Activated effector memory CD4-positive, alpha-beta T cell treated with anti-CD3 and anti-CD28 coated beads, Interleukin-2, amount 50 U/mL, for 16 hours (primary cell): ENCODE measurements at regions not wholly inside any gene's neighbourhood (a gene's known extent, or its start where the extent isn't known, plus 50 kb on each side); places are given as distances from the start of the nearest gene placed in this dataset.

Experiments used
- DNase-seq: peaks from one replicate; pipeline ENCODE4 v3.0.0-alpha.2; 2020

DNA sequence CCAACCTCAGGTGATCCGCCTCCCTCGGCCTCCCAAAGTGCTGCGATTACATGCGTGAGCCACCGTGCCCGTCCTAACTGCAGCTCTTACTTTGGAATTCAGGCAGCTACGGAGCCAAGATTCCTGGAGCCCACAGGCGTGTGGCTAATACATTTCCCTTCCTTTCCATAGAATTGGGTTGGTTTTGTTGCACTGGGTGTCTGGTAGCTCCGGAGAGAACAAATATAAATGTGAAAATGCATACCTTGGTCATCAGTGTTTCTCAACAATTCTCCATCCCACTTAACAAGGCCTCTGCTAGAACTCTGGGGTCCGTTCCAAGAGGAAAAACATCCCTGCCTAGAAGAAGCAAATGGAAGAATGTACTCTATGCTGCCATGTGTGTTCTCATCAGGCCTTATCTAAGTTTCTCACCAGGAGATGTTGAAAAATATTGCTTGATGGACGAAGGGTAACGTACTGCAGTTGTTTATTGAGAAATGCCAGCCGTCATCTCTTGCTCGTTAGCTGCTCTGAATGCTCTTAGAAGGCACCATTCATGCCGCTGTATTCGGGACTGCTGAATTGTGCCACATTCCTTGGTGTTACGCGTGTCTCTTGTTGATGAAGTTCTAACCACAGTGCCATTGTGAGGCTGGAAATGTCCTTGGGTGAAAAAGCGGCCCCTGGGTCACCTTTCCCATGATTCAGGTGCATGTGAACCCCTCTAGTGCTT lies 50.5 kb upstream of the CD99 start:
- DNase-seq: no peak

DNA sequence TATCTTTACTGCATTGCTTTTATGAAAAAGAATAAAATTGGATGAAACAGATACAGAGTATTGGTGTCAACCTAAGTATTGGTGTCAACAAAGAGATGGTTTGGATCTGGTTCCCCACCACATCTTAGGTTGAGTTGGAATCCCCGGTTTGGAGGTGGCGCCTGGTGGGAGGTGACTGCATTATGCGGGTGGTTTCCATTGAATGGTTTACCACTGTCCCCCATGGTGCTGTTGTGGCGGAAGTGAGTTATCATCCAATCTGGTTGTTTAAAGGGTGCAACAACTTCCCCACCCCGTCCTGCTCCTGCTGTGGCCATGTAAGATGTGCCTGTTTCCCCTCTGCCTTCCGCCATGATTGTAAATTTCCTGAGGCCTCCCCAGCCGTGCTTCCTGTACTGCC lies 52.8 kb upstream of the CD99 start:
- no peak for DNase-seq

- DNase-seq: no peak
Measured at GRCh38 chrX:2635342-2635741, 55.8 kb upstream of the CD99 start.

DNA sequence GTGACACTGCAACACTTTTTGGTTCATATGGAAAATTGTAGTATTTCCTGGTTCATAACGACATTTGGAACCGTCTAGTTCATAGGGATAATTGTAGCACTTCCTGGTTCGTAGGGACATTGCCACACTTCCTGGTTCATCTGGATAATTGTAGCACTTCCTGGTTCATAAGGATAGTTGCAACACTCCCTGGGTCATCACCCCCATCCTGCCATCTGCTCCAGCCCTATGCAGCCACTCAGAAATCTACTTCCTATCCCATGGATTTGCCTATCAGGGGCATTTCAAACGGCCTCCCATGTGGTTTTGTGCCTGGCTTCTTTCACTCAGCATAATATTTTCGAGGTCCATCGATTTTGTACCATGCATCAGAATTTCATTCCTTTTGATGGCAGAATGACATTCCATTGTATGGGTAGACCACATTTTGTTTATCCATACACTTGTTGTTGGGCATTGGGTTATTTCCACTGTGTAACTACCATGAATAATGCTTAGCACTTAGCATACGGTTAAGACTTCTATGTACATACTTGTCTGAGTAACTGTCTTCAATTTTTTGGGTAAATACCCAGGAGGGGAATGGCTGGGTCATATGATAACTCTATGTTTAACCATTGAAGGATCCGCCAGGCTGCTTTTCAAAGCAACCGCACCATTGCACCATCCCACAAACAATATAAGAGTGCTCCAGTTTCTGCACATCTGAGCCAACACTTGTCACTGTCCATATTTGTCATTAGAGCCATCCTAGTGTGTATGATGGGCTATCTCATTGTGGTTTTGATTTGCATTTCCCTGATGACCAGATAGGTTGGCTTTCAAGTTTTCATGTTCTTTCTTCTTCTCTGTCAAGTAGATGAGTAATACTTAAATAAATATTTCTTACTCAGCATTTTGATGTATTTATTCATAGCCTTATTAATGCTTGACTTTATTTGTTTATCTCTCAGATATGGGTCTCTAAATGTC lies 58.3 kb upstream of the CD99 start:
- no peak for DNase-seq

DNA sequence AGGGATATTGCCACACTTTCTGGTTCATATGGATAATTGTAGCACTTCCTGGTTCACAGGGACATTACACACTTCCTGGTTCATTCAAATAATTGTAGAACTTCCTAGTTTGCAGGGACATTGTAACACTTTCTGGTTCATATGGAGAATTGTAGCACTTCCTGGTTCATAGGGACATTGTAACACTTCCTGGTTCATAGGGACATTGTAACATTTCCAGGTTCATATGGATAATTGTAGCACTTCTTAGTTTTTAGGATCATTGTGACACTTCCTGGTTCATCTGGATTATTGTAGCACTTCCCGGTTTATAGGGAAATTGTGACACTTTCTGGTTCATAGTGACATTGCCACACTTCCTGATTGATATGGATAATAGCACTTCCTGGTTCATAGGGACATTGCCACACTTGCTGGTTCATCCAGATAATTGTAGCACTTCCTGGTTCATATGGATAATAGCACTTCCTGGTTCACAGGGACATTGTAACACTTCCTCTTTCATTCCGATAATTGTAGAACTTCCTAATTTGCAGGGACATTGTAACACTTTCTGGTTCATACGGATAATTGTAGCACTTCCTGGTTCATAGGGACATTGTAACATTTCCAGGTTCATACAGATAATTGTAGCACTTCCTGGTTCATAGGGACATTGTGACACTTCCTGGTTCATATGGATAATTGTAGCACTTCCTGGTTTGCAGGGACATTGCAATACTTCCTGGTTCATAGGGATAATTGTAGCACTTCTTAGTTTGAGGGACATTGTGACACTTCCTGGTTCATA lies 59.2 kb upstream of the CD99 start:
- DNase-seq: no peak

GRCh38 chrX:2630935-2631742 lies 60.0 kb upstream of the CD99 start:
- DNase-seq: peak; percentile 72

DNA sequence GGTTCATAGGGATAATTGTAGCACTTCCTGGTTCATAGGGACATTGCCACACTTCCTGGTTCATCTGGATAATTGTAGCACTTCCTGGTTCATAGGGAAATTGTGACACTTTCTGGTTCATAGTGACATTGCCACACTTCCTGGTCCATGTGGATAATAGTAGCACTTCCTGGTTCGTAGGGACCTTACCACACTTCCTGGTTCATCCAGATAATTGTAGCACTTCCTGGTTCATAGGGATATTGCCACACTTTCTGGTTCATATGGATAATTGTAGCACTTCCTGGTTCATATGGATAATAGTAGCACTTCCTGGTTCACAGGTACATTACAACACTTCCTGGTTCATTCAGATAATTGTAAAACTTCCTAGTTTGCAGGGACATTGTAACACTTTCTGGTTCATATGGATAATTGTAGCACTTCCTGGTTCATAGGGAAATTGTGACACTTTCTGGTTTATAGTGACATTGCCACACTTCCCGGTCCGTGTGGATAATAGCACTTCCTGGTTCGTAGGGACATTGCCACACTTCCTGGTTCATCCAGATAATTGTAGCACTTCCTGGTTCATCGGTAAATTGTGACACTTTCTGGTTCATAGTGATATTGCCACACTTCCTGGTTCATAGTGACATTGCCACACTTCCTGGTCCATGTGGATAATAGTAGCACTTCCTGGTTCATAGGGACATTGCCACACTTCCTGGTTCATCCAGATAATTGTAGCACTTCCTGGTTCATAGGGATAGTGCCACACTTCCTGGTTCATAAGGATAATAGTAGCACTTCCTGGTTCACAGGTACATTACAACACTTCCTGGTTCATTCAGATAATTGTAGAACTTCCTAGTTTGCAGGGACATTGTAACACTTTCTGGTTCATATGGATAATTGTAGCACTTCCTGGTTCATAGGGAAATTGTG lies 60.8 kb upstream of the CD99 start:
- peak; percentile 83 for DNase-seq

DNA sequence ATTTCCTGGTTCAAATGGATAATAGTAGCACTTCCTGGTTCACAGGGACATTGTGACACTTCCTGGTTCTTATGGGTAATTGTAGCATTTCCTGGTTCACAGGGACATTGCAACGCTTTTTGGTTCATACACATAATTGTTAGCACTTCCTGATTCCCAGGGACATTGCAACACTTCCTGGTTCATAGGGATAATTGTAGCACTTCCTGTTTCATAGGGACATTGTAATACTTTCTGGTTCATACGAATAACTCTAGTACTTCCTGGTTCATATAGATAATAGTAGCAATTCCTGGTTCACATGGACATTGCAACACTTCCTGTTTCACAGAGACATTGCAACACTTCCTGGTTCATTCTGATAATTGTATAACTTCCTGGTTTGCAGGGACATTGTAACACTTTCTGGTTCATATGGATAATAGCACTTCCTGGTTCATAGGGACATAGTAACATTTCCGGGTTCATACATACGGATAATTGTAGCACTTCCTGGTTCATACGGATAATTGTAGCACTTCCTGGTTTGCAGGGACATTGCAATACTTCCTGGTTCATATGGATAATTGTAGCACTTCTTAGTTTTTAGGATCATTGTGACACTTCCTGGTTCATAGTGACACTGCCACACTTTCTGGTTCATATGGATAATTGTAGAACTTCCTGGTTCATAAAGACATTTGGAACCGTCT lies 61.6 kb upstream of the CD99 start:
- DNase-seq: no peak

DNA sequence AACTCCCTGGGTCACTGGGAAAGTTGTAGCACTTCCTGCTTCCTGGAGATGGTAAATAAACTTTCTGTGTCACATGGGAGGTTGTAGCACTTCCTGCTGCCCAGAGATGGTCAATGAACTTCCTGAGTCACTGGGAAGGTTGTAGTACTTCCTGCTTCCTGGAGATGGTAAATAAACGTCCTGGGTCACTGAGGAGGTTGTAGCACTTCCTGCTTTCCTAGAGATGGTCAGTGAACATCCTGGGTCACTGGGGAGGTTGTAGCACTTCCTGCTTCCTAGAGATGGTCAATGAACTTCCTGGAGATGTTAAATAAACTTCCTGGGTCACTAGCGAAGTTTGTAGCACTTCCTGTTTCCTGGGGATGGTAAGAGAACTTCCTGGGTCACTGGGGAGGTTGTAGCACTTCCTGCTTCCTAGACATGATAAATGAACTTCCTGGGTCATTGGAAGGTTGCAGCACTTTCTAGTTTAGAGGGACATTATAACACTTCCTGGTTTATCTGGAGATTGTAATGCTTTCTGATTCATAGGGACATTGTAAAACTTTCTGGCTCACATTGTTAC lies 62.3 kb upstream of the CD99 start:
- no peak for DNase-seq

- DNase-seq: peak; percentile 71
Measured at GRCh38 chrX:2627272-2627867, 63.7 kb upstream of the CD99 start.

DNA sequence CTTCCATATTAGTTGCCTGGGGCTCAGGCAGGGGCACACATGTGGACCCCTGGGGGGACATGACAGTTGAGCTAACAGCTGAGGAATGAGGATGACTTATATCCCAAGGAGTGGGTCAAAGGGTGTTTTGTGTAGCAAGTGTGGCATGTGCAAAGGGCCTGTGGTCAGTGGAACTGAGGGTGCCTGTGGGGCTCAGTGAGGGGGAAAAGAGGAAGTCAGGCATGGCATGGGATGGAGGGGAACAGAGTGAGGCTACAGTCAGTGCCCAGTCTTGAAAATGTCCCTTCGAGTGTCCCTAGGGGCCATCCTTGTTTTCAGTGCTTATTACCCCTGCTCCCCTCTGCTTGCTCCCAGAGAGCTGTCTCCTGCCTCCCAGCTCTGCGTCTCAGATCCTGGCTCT lies 64.3 kb upstream of the CD99 start:
- DNase-seq: no peak

GRCh38 chrX:2620576-2620975 lies 70.5 kb upstream of the CD99 start:
- DNase-seq: no peak

- DNase-seq: no peak
Measured at GRCh38 chrX:2618516-2618915, 72.6 kb upstream of the CD99 start.

DNA sequence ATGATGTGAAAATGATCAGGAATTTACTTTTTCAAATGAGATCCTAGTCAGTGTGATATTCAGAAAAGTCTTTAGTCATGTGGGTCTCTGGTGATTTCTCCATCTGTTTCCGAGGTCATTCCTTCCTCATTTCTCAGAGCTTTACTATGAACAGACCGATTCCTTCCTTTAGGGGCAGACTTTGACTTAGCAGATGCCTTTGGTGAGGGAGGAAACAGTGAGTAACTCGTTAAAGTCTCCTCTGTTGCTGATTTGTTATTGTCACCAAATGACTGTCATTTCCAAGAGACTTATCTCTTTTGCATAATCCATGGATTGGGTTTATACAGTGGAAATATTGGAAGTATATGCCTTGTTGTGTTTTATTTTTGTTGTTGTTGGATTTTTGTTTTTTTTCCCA lies 76.2 kb upstream of the CD99 start:
- DNase-seq: no peak

- no peak for DNase-seq
Measured at GRCh38 chrX:2610246-2611170, 80.6 kb upstream of the CD99 start.

DNA sequence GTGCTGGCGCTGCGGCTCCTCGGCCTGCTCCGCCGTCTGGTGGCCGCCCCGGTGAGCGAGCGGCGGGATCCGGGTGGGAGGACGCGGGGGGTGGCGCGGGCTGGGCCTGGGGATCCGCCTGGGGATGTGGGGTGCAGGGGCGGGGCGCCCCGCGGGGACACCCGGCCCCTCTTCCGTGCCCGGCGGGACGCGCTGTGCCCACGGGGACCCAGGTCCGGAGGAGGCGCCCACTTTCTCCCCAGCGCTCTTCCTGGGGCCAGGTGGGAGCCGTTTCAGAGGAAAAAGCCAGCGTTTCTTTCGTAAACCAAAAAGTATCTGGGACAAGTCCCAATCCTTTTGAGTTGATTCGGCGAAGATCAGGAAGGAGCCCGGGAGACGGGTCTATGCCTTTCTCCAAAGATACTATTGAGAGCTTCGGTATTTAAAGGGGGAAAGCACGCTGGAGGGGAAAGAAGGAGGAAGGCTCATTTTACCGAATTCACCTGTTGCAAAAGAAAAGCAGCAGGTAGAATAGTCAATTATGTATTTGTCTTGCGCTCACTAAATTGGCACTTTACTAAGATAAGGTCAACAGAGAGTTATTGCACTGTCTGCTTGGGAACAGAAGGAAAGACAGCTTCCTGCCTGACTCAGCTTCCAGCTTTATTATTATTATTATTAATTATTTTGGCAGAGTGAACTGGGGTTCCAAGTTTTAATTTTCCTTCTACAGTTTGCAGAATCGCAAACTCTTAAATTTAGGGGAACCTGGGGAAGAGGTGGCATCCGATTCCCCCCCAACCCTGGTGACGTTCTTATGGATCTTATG lies 81.5 kb upstream of the CD99 start:
- no peak for DNase-seq

DNA sequence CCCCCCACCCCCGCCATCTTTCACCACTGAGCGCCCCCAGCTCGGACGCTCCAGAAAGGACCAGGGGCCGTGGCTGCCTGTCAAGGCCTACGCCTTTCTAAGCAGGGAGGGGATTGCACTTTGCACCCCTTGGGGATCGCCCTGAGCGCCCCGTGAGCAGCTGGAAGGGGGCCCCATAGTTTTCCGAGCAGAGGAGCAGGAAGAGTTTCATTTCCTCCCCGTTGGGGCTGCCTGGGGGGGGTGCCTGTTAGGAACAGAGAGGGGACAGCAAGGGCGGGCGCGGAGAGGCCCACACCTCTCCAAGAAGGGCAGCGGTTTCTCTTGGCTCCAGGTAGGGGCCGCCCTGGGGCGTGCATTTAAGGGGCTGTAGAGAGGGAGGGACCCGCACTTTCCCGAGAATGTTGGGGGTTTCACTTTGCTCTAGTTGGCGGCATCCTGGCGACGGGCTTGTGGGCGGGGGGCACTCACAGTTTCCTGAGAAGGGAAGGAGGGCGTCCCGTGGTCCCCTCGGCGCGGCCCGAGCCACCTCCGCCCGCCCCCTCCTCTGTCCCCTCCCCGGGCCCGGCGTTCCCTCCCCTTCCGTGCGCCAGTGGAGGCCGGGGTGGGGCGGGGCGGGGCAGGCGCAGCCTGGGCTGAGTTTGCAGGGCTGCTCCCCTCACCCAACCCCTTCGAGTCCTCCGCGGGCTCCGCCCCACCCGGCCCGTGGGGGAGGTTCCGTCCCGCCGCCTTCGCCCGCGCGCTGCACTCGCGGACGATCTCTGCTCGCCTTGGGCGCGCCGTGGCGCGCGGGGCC lies 82.3 kb upstream of the CD99 start:
- DNase-seq: peak; percentile 96
